ENCODE measurements at regions not wholly inside any gene's neighbourhood (a gene's known extent, or its start where the extent isn't known, plus 50 kb on each side); places are given as distances from the start of the nearest gene placed in this dataset.

GRCh38 chr6:23319582-23319981 lies 750.2 kb downstream of the HDGFL1 start:
- no peak for DNase-seq (ENCODE audit: low read depth, low spot score)
- H3K4me3 ChIP-seq (ENCODE audit: low read depth, low read length): no peak overlapping the region
- ChIA-PET CTCF (no interaction called here), POLR2A (no interaction called here)
- TF ChIP-seq, protein P1, sequence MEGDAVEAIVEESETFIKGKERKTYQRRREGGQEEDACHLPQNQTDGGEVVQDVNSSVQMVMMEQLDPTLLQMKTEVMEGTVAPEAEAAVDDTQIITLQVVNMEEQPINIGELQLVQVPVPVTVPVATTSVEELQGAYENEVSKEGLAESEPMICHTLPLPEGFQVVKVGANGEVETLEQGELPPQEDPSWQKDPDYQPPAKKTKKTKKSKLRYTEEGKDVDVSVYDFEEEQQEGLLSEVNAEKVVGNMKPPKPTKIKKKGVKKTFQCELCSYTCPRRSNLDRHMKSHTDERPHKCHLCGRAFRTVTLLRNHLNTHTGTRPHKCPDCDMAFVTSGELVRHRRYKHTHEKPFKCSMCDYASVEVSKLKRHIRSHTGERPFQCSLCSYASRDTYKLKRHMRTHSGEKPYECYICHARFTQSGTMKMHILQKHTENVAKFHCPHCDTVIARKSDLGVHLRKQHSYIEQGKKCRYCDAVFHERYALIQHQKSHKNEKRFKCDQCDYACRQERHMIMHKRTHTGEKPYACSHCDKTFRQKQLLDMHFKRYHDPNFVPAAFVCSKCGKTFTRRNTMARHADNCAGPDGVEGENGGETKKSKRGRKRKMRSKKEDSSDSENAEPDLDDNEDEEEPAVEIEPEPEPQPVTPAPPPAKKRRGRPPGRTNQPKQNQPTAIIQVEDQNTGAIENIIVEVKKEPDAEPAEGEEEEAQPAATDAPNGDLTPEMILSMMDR (IDR thresholded peaks at IDR 0.05; ENCODE audit: insufficient read depth, low read length, missing control alignments): no peak

DNA sequence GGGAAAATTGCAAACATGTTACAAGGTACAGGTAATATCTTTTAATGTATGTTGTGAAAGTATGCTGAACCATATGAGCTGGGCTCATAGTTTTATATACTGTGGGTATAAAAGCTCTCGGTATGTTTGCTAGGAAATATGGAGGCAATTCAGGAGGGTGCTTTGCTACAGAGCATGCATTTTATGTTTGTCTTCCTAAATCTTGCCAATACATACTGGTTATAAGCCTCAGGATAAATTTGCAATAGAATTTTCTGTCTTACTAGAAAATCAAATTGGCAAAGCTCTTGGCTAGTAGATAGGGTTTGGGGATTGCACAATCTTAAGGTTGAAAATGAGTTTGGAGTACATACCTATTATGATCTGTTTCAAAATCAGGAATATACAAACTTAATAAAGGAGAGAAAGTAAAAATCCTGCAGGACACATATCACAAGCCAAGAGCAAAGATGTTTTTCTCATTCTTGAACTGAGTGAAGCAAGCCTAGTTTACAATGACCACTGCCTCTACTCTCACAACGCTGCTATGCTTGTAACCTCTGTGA lies 751.2 kb downstream of the HDGFL1 start:
- ChIA-PET CTCF (interaction anchor here (1.0 kb wide), 1 partner anchor 10 kb away, joined by 3 read pairs; no protein-coding TSS in a partner anchor), POLR2A (no interaction called here)
- TF ChIP-seq, protein P1 (IDR thresholded peaks at IDR 0.05; ENCODE audit: insufficient read depth, low read length, missing control alignments): no peak

DNA sequence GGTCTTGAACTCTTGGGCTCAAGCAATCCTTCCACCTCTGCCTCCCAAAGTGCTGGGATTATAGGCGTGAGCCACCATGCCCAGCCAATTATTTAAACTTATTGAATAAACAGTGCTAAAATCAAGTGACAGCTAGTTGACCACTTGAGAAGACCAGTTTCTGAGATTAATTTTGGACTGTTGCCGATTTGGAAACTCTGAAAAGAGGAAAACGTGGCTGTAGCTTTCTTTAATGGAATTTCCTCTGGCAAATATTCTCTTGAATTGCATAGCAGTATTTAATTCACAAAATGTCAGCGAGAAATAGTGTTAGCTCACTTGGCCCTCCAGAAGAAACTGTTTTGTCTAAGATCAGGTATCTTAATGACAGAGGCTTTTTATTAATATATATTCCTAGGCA lies 754.5 kb downstream of the HDGFL1 start:
- POLR2A ChIA-PET: no interaction called here
- TF ChIP-seq, protein P1 (IDR thresholded peaks at IDR 0.05; ENCODE audit: insufficient read depth, low read length, missing control alignments): no peak
- DNase-seq (ENCODE audit: low read depth, low spot score): no peak

More for the DNA sequence above, 751.2 kb downstream of the HDGFL1 start:
- no peak overlapping the region for H3K4me3 ChIP-seq (ENCODE audit: low read depth, low read length)
- DNase-seq (ENCODE audit: low read depth, low spot score): no peak

GRCh38 chr6:23325065-23325464 lies 755.7 kb downstream of the HDGFL1 start:
- no peak overlapping the region for H3K4me3 ChIP-seq (ENCODE audit: low read depth, low read length)
- TF ChIP-seq, protein P1 (IDR thresholded peaks at IDR 0.05; ENCODE audit: insufficient read depth, low read length, missing control alignments): no peak
- POLR2A ChIA-PET: no interaction called here
- no peak for DNase-seq (ENCODE audit: low read depth, low spot score)
- CTCF ChIA-PET: no interaction called here

More for the DNA sequence above, 754.5 kb downstream of the HDGFL1 start:
- no peak overlapping the region for H3K4me3 ChIP-seq (ENCODE audit: low read depth, low read length)
- CTCF ChIA-PET: no interaction called here

GRCh38 chr6:23327621-23328020 lies 758.3 kb downstream of the HDGFL1 start:
- no peak for DNase-seq (ENCODE audit: low read depth, low spot score)
- TF ChIP-seq, protein P1 (IDR thresholded peaks at IDR 0.05; ENCODE audit: insufficient read depth, low read length, missing control alignments): no peak
- ChIA-PET CTCF (no interaction called here), POLR2A (no interaction called here)
- no peak overlapping the region for H3K4me3 ChIP-seq (ENCODE audit: low read depth, low read length)

GRCh38 chr6:23329086-23329485 lies 759.7 kb downstream of the HDGFL1 start:
- TF ChIP-seq, protein P1 (IDR thresholded peaks at IDR 0.05; ENCODE audit: insufficient read depth, low read length, missing control alignments): no peak
- ChIA-PET CTCF (no interaction called here), POLR2A (no interaction called here)
- H3K4me3 ChIP-seq (ENCODE audit: low read depth, low read length): no peak overlapping the region
- DNase-seq (ENCODE audit: low read depth, low spot score): no peak
